KMS-11 (cell line): ENCODE measurements at regions not wholly inside any gene's neighbourhood (a gene's known extent, or its start where the extent isn't known, plus 50 kb on each side); places are given as distances from the start of the nearest gene placed in this dataset.

ENCODE experiments used
- H2AFZ ChIP-seq: fragments of 200-600 bp; sonication (generic); 2 replicates; pipeline ENCODE4 v1.6.1; 2016; ENCODE audit warnings: antibody characterized with exemption, mixed run types, low read depth
- H3K27ac ChIP-seq: fragments of 200-600 bp; sonication (generic); 2 replicates; pipeline ENCODE4 v1.6.1; 2016; ENCODE audit warnings: mild to moderate bottlenecking, mixed run types
- H3K27me3 ChIP-seq: fragments of 200-600 bp; sonication (generic); 2 replicates; pipeline ENCODE4 v1.6.1; 2017; ENCODE audit warnings: mild to moderate bottlenecking, low read depth, mixed run types, moderate library complexity; ENCODE audit not compliant: insufficient read depth
- H3K36me3 ChIP-seq: fragments of 200-600 bp; sonication (generic); 2 replicates; pipeline ENCODE4 v1.6.1; 2017; ENCODE audit warnings: mild to moderate bottlenecking, mixed run types; ENCODE audit not compliant: insufficient read depth
- H3K4me1 ChIP-seq: fragments of 200-600 bp; sonication (generic); 2 replicates; pipeline ENCODE4 v1.6.1; 2016; ENCODE audit warnings: mild to moderate bottlenecking, low read depth, mixed run types; ENCODE audit not compliant: poor library complexity, severe bottlenecking
- H3K4me2 ChIP-seq: fragments of 200-600 bp; sonication (generic); 2 replicates; pipeline ENCODE4 v1.7.0; 2016; ENCODE audit warnings: mild to moderate bottlenecking, mixed run types
- H3K4me3 ChIP-seq: fragments of 200-600 bp; sonication (generic); IDR thresholded peaks from 2 replicates; pipeline ENCODE4 v1.6.1; 2017; ENCODE audit warnings: low read depth, low read length, mixed read lengths; ENCODE audit not compliant: insufficient read depth
- H3K79me2 ChIP-seq: fragments of 200-600 bp; sonication (generic); 2 replicates; pipeline ENCODE4 v1.6.1; 2016; ENCODE audit warnings: low read depth, mixed run types; ENCODE audit not compliant: insufficient read depth
- H3K9ac ChIP-seq: fragments of 200-600 bp; sonication (generic); 2 replicates; pipeline ENCODE4 v1.6.1; 2016; ENCODE audit warnings: mild to moderate bottlenecking, mixed run types
- H4K20me1 ChIP-seq: fragments of 200-600 bp; sonication (generic); 2 replicates; pipeline ENCODE4 v1.6.1; 2016; ENCODE audit warnings: mild to moderate bottlenecking, mixed run types; ENCODE audit not compliant: insufficient read depth
- CTCF ChIP-seq: fragments of 200-600 bp; sonication (generic); conservative IDR thresholded peaks from 2 replicates; pipeline ENCODE4 v1.6.1; 2017; ENCODE audit warnings: low read depth, mild to moderate bottlenecking, antibody characterized with exemption, low read length, moderate library complexity, mixed read lengths

- H3K27me3 ChIP-seq, result no peaks in the 10 kb centered on the region
- H3K4me2 ChIP-seq, result no peak overlapping the region
- no peak overlapping the region for H3K4me3 ChIP-seq
- H3K79me2 ChIP-seq, result no peaks in the 10 kb centered on the region
- no peaks in the 10 kb centered on the region for H4K20me1 ChIP-seq
- peaks cover 8% of the 10 kb centered on the region for H3K4me1 ChIP-seq
- H3K27ac ChIP-seq, result no peak overlapping the region
- H2AFZ ChIP-seq, result no peak overlapping the region
- H3K9ac ChIP-seq, result no peak overlapping the region
- H3K36me3 ChIP-seq, result no peaks in the 10 kb centered on the region
- TF ChIP-seq CTCF, result no peak
These were observed 120.1 kb upstream of the ERCC6L2 start for GRCh38 chr9:95755421-95755730.

DNA sequence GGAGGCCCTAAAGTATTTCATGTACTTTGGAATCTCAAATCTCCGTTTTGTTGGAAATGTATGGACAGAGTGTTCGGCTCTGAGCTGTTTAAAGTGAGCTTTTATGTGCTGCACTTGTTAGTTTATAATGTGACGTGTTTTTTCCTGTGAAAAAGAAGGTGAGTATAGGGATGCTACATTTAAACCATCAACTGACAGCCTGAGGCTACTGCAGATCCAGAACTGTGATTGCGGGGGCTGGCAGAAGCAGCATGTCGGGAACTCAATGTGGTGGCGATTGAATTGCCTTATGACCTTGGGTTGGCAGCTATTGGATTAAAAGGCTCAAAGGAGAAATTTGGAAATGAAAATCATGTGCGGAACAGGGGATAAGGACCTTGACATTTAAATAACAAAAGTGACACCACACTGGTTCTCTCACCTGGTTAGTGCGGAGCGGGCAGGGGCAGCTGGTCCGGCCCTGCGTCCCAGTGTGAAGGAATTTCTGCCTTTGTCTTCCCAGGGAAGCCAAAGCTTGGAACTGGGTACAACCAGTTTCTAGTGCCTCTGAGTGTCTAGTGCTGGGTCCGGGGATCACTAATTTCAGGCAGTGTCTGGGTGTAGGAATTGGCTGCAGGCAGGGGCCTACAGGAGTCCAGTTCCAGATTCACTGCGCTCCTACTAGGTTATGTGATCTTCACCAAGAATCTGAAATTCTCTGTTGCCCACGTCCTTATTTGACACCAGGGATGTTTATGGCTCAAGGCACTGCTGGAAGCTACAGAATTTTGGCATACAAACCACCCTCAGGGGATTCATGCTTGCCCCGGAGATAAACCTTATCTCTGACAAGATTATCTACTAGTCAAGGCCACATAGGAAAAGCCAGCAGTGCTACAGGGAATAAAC is 120.7 kb upstream of the ERCC6L2 start:
- Histone ChIP-seq H3K36me3 (no peaks in the 10 kb centered on the region), H3K79me2 (no peaks in the 10 kb centered on the region), H3K27ac (no peak overlapping the region), H3K9ac (no peak overlapping the region), H3K4me3 (no peak overlapping the region), H4K20me1 (no peaks in the 10 kb centered on the region), H3K27me3 (no peaks in the 10 kb centered on the region), H2AFZ (no peak overlapping the region), H3K4me1 (peaks cover 13% of the 10 kb centered on the region), H3K4me2 (no peak overlapping the region)
- no peak for TF ChIP-seq CTCF

DNA sequence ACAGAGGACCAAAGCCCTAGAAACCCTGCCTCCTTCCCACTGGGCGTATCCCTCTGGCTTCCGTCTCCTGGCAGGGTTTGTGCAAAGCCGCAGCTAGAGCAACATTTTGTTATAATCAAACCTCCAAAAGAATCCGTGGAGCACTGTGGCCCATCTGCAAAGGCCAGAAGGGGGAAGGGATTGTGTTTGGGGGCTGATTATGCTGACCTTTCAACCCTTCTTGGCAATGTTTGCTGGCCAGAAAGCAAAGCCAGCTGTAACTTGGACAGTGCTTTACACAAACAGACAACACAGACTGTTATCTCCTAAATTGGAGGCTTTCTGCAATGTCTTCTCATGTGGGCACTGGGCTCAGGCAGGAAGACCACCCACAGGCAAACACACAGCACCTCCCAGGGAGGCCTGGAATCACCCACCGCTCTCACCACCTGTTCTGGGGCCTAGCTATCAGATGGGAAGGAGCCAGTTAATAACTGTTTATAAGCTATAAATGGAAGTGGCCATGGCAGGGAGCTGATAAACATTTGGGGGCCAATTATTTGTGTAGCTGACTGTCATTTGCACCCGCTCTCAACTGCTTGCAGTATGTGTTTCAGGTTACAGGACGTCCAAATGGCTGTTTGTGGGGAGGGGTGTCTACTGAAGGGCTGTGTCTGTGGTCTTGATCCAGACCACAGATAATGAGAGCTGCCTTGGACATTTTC is 121.6 kb upstream of the ERCC6L2 start:
- Histone ChIP-seq H3K4me3 (no peak overlapping the region), H3K27me3 (no peaks in the 10 kb centered on the region), H3K79me2 (no peaks in the 10 kb centered on the region), H4K20me1 (no peaks in the 10 kb centered on the region), H2AFZ (no peak overlapping the region), H3K36me3 (no peaks in the 10 kb centered on the region), H3K27ac (no peak overlapping the region), H3K4me2 (no peak overlapping the region), H3K9ac (no peak overlapping the region), H3K4me1 (peaks cover 13% of the 10 kb centered on the region)
- no peak for TF ChIP-seq CTCF

GRCh38 chr9:95752129-95752731 is 123.3 kb upstream of the ERCC6L2 start:
- no peak overlapping the region for H2AFZ ChIP-seq
- H3K4me2 ChIP-seq, result no peak overlapping the region
- H3K4me3 ChIP-seq, result no peak overlapping the region
- no peak overlapping the region for H3K9ac ChIP-seq
- no peaks in the 10 kb centered on the region for H3K79me2 ChIP-seq
- H3K27ac ChIP-seq, result no peak overlapping the region
- TF ChIP-seq CTCF, result no peak
- no peaks in the 10 kb centered on the region for H4K20me1 ChIP-seq
- H3K36me3 ChIP-seq, result no peaks in the 10 kb centered on the region
- H3K4me1 ChIP-seq, result peaks cover 13% of the 10 kb centered on the region
- no peaks in the 10 kb centered on the region for H3K27me3 ChIP-seq
